Chondrocyte (in vitro differentiated cells): ENCODE measurements at regions not wholly inside any gene's neighbourhood (a gene's known extent, or its start where the extent isn't known, plus 50 kb on each side); places are given as distances from the start of the nearest gene placed in this dataset.

Source experiments
- DNase-seq: peaks from one replicate; pipeline ENCODE4 v3.0.0; 2021; ENCODE audit warnings: mixed read lengths, low spot score
- H3K27ac Mint-ChIP-seq: one replicate; pipeline ENCODE4 v1.8.0; 2021; ENCODE audit warnings: mild to moderate bottlenecking, moderate library complexity, mixed read lengths; ENCODE audit not compliant: unreplicated experiment
- H3K27me3 Mint-ChIP-seq: 2 replicates; pipeline ENCODE4 v1.8.0; 2021; ENCODE audit warnings: low read depth, mixed read lengths
- H3K36me3 Mint-ChIP-seq: 2 replicates; pipeline ENCODE4 v1.8.0; 2021; ENCODE audit warnings: low read depth, mixed read lengths
- H3K4me1 Mint-ChIP-seq: 2 replicates; pipeline ENCODE4 v1.8.0; 2021; ENCODE audit warnings: low read depth, mild to moderate bottlenecking, mixed read lengths
- H3K4me3 Mint-ChIP-seq: one replicate; pipeline ENCODE4 v1.8.0; 2021; ENCODE audit warnings: mild to moderate bottlenecking, moderate library complexity, mixed read lengths; ENCODE audit not compliant: unreplicated experiment
- H3K9me3 Mint-ChIP-seq: 2 replicates; pipeline ENCODE4 v1.8.0; 2021; ENCODE audit warnings: low read depth, mixed read lengths
- TF ChIP-seq, protein P1 (sequence below): fragments of 200-600 bp; sonication (generic); IDR thresholded peaks from 2 replicates; pipeline ENCODE4 v1.5.0; 2021; ENCODE audit warnings: antibody characterized with exemption, mild to moderate bottlenecking, moderate library complexity

DNA sequence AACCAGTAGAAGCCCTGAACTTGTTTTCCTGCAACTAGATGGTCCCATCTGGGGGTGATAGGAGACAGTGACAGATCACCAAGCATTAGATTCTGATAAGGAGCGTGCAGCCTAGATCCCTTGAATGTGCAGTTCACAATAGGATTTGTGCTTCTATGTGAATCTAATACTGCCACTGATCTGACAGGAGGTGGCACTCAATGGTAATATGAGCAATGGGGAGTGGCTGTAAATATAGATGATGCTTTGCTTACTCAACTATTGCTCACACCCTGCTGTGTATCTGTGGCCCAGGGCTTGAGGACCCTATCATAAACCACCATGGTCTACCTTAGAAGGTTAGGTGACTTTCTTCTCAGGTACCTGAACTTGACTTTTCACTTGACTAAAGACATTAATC, 417.1 kb upstream of the ARHGEF26 start:
- Mint-ChIP-seq H3K4me1 (no peaks in the 10 kb centered on the region), H3K9me3 (peaks cover 2% of the 10 kb centered on the region), H3K36me3 (no peaks in the 10 kb centered on the region), H3K4me3 (no peak overlapping the region), H3K27me3 (peaks cover 15% of the 10 kb centered on the region), H3K27ac (no peak overlapping the region)
- no peak for DNase-seq
- TF ChIP-seq, protein P1, sequence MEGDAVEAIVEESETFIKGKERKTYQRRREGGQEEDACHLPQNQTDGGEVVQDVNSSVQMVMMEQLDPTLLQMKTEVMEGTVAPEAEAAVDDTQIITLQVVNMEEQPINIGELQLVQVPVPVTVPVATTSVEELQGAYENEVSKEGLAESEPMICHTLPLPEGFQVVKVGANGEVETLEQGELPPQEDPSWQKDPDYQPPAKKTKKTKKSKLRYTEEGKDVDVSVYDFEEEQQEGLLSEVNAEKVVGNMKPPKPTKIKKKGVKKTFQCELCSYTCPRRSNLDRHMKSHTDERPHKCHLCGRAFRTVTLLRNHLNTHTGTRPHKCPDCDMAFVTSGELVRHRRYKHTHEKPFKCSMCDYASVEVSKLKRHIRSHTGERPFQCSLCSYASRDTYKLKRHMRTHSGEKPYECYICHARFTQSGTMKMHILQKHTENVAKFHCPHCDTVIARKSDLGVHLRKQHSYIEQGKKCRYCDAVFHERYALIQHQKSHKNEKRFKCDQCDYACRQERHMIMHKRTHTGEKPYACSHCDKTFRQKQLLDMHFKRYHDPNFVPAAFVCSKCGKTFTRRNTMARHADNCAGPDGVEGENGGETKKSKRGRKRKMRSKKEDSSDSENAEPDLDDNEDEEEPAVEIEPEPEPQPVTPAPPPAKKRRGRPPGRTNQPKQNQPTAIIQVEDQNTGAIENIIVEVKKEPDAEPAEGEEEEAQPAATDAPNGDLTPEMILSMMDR = no peak

DNA sequence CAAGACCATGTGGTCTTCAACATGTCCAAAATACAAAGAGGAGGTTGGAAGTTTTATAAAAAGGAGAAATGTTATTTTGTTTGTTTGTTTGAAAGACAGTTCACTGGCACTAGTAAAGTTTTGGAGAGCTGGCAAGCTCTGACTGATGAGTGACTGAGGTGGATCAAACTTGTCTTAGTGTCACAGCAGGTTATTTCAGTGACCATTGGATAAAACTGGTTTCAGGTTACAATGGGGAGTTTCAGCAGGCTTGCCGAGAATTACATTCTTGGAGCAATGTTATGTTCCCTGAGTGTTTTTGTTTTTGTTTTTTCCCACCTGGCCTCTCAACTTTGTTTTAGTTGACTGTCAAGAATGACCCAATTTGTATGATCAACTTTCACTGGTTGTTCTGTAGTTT, 414.5 kb upstream of the ARHGEF26 start:
- no peak for DNase-seq
- Mint-ChIP-seq H3K9me3 (peaks cover 10% of the 10 kb centered on the region), H3K36me3 (no peaks in the 10 kb centered on the region), H3K27me3 (peaks cover 10% of the 10 kb centered on the region), H3K27ac (no peak overlapping the region), H3K4me3 (no peak overlapping the region), H3K4me1 (no peaks in the 10 kb centered on the region)
- TF ChIP-seq, protein P1 = no peak

DNA sequence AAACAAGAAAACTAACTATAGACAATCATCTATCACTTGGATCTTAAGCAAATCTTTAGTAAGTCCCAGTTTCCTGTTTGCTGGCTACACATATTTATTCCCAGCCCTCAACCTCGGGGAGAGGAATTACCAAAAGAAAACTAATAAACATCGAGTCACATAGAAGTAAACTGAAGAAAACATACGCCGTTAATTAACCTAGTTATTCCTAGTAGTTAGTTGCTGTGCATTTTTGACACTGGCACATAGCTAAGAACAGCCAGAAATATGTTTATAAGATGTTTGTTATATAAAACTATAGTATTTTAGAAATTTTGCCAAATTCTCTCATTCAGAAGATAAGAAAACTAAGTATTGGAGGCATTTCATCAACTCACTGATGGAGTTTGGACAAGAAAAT, 407.2 kb upstream of the ARHGEF26 start:
- H3K4me1 Mint-ChIP-seq = no peaks in the 10 kb centered on the region
- H3K36me3 Mint-ChIP-seq = no peaks in the 10 kb centered on the region
- H3K4me3 Mint-ChIP-seq = no peak overlapping the region
- H3K9me3 Mint-ChIP-seq = peaks cover 10% of the 10 kb centered on the region
- no peak overlapping the region for H3K27ac Mint-ChIP-seq
- TF ChIP-seq, protein P1 = no peak
- DNase-seq = no peak
- H3K27me3 Mint-ChIP-seq = peaks cover 12% of the 10 kb centered on the region

DNA sequence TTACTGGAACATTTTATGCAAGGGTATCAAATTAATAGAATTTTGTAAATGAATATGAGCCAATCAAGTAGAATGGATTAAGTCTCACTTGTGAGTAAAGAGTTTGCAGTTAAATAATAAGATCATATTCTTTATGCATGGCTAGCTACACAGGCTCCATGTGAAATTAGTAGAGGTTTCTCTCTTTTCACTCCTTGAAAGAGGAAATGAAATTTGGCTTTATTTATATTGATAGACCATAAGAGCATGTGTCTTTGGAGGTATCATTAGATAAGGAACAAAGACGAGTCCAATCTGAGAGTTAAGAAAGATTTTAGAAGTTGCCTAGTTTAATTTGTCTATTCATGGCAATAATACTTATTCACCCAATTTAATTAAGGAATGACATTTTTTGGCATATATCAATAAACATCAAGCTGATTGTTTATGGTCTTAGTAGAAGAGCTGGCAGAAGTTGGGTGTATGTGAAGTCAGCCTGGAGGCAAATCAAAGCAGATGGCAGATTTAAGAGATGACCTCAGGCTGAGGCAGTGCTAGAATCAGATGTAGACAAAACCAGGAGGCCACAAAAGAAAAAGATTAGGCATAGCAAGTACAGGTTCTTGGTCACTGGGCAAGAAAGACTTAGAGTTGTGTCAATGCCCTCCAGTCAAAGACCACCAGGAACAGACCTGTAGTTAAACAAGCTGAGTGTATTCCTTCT, 406.5 kb upstream of the ARHGEF26 start:
- no peaks in the 10 kb centered on the region for H3K36me3 Mint-ChIP-seq
- TF ChIP-seq, protein P1 = no peak
- no peak overlapping the region for H3K27ac Mint-ChIP-seq
- no peaks in the 10 kb centered on the region for H3K4me1 Mint-ChIP-seq
- peaks cover 10% of the 10 kb centered on the region for H3K27me3 Mint-ChIP-seq
- no peak overlapping the region for H3K4me3 Mint-ChIP-seq
- no peak for DNase-seq
- H3K9me3 Mint-ChIP-seq = peaks cover 7% of the 10 kb centered on the region

DNA sequence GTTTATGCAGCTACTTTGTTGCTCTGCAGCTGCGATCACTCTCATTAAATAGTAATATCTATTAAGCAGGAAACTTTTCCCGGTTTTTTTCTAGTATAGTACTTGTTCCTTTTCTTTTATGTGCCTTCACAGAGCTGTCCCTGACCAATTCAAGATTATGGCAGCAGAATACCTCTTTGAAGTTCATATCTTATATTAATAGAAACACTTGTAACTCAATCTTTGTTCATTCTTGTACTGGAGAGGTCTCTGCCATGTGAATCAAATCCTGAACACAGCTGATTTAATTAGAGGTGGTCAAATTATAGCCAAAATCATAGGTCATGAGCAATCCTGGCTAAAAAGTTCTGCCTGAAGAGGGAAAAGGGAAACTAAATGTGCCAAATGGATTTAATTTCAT, 399.0 kb upstream of the ARHGEF26 start:
- TF ChIP-seq, protein P1 = no peak
- H3K27me3 Mint-ChIP-seq = peaks cover 18% of the 10 kb centered on the region
- H3K4me3 Mint-ChIP-seq = no peak overlapping the region
- H3K36me3 Mint-ChIP-seq = no peaks in the 10 kb centered on the region
- DNase-seq = no peak
- no peak overlapping the region for H3K27ac Mint-ChIP-seq
- H3K4me1 Mint-ChIP-seq = no peaks in the 10 kb centered on the region
- no peaks in the 10 kb centered on the region for H3K9me3 Mint-ChIP-seq
